Esophagus squamous epithelium (tissue), 5 donors: ENCODE measurements at regions not wholly inside any gene's neighbourhood (a gene's known extent, or its start where the extent isn't known, plus 50 kb on each side); places are given as distances from the start of the nearest gene placed in this dataset.
A peak's percentile ranks its signal among the peaks of the same experiment; 100 is the strongest.
"Not testable (repeated sequence)": the region's sequence is repeated elsewhere in the genome, so short reads cannot be mapped to it uniquely, and the experiment has no call there.

Experiments used
- DNase-seq: peaks from one replicate; lab custom pipeline; 2025; lab: John Stamatoyannopoulos, UW
- H3K27ac ChIP-seq, 4 donors: fragments of 200-600 bp; sonication (generic); one replicate each; pipeline ENCODE4 v1.5.1; 2016 to 2019; ENCODE audit warnings: mild to moderate bottlenecking in 1 of 4
- H3K27me3 ChIP-seq, 4 donors: fragments of 200-600 bp; sonication (generic); 1 replicate in 3 of 4; 2 replicates in 1 of 4; pipeline versions ENCODE4 v1.5.1 to v1.6.0; 2017 to 2021; ENCODE audit warnings: antibody characterized with exemption in 1 of 4
- H3K36me3 ChIP-seq, 3 donors: fragments of 200-600 bp; sonication (generic); one replicate each; pipeline ENCODE4 v1.5.1; 2016 to 2019
- H3K4me1 ChIP-seq, 3 donors: fragments of 200-600 bp; sonication (generic); one replicate each; pipeline ENCODE4 v1.5.1; 2017 to 2019
- H3K4me3 ChIP-seq, 4 donors: fragments of 200-600 bp; sonication (generic); 1 replicate in 3 of 4; 2 replicates in 1 of 4; pipeline ENCODE4 v1.5.1; 2016 to 2019; ENCODE audit warnings: mild to moderate bottlenecking in 2 of 4, moderate library complexity in 1 of 4
- H3K9me3 ChIP-seq, 3 donors: fragments of 200-600 bp; sonication (generic); one replicate each; pipeline ENCODE4 v1.5.1; 2016 to 2019
- CTCF ChIP-seq, 6 experiments: fragments of 450-650 bp in 4 of 6; fragments of 200-600 bp in 2 of 6; sonication (generic) in 2 of 6; IDR thresholded peaks; one replicate each; pipeline ENCODE4 v1.5.1; 2016 to 2019; ENCODE audit warnings: antibody characterized with exemption in 6 of 6, mild to moderate bottlenecking in 4 of 6, moderate library complexity in 4 of 6
- POLR2A ChIP-seq, 4 donors: fragments of 450-650 bp; IDR thresholded peaks; one replicate each; pipeline ENCODE4 v1.6.1; 2017; ENCODE audit warnings: antibody characterized with exemption in 4 of 4, mild to moderate bottlenecking in 4 of 4, moderate library complexity in 3 of 4
- WGBS, 2 donors: methylation state at CpG; one replicate each; pipeline ENCODE4 v1.1.5; 2018; 5-methylcytosine and 5-hydroxymethylcytosine counted together
- intact Hi-C: fragments of 100-400 bp; cut with DNase I; formaldehyde crosslinking; loops from one replicate; pipeline ENCODE4 v1.15.0; 2022
- donor health status: DM: yes; HTN: yes; CAD: no.

DNA sequence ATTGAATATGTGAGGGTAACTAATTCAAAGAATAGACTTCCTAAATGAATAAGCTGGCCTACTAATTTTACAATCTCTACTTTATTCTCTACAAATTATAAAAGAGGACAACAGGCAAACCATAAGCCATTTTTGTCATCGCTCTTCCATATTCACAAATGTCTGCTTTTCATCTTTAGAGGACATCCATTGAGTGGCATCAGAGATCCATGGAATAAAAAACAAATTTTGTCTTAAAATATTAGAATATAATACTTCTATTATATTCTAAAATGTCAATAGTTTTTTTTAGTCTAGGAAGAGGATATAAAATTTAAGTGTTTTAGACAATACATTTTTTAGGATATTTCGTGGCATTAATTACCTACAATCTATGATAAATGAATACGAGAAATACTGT, 300.9 kb upstream of the TACR3 start:
- 88 to 92% methylated on average over 3 of the region's 3 CpGs for WGBS, 2 donors
- DNase-seq, result no peak
- TF ChIP-seq CTCF (IDR thresholded peaks at IDR 0.05), result no peak
- no peak for TF ChIP-seq POLR2A (IDR thresholded peaks at IDR 0.05)
- Histone ChIP-seq H3K4me3 (no peak overlapping the region), H3K4me1 (no peaks in the 10 kb centered on the region), H3K27me3 (no peaks in the 10 kb centered on the region), H3K9me3 (no peaks in the 10 kb centered on the region), H3K27ac (no peak overlapping the region), H3K36me3 (no peaks in the 10 kb centered on the region)
- intact Hi-C loops, result no loop called here

DNA sequence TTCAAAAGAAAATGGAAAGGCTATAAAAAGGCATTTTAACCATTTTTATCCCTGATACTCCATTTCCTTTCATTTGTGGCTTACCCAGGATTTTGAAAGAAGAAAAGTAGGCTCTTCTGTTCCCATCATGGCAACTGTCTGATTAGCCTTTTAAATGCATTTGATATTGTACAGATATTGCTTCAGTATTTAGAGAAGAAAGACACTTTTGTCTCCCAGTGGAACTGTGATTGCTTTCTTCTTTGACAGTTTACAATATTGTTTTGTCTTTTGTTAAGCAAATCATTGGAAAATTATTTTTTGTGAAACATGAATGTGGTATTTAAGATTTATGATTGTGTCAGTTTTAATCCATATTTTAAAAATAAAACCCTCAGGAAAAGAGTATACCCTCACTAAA, 297.4 kb upstream of the TACR3 start:
- intact Hi-C loops, result no loop called here
- no peak for DNase-seq

DNA sequence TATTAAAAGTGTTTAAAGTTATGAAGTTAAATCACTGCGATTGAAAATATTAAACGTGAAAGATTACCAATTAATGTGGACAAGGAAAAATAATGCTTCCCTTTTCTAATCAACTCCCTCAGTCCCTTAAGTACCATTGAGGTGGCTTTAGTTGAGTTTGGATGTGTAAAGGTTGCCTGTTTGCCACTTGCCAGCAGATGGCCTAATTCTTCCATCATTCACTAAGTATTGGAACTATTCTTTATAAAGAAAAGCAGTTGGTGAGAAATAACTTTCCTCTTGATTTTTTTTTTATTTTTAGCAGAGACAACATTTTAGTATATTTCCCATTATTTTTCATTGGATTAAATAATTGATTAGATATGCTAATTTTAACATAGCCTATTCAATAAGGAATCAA, 295.9 kb upstream of the TACR3 start:
- intact Hi-C loops, result no loop called here
- TF ChIP-seq CTCF (IDR thresholded peaks at IDR 0.05) (peak in 1 of 6 experiments; percentile 26), POLR2A (IDR thresholded peaks at IDR 0.05) (no peak)
- Histone ChIP-seq H3K36me3 (no peaks in the 10 kb centered on the region), H3K4me1 (no peaks in the 10 kb centered on the region), H3K27me3 (no peaks in the 10 kb centered on the region), H3K9me3 (no peaks in the 10 kb centered on the region), H3K27ac (no peak overlapping the region), H3K4me3 (no peak overlapping the region)
- DNase-seq, result no peak
- 22 to 29% methylated on average over 2 of the region's 2 CpGs for WGBS, 2 donors

More for the DNA sequence above, 297.4 kb upstream of the TACR3 start:
- H3K9me3 ChIP-seq, result no peaks in the 10 kb centered on the region
- H3K36me3 ChIP-seq, result no peaks in the 10 kb centered on the region
- TF ChIP-seq CTCF (IDR thresholded peaks at IDR 0.05), result no peak
- no peak for TF ChIP-seq POLR2A (IDR thresholded peaks at IDR 0.05)
- H3K4me3 ChIP-seq, result no peak overlapping the region
- H3K4me1 ChIP-seq, result no peaks in the 10 kb centered on the region
- no peaks in the 10 kb centered on the region for H3K27me3 ChIP-seq
- H3K27ac ChIP-seq, result no peak overlapping the region

- WGBS, 2 donors, result 53 to 73% methylated on average over 2 of the region's 2 CpGs
- Histone ChIP-seq H3K4me1 (no peaks in the 10 kb centered on the region), H3K4me3 (no peak overlapping the region), H3K27me3 (no peaks in the 10 kb centered on the region), H3K36me3 (no peaks in the 10 kb centered on the region), H3K27ac (no peak overlapping the region), H3K9me3 (no peaks in the 10 kb centered on the region)
- intact Hi-C loops, result no loop called here
- DNase-seq, result no peak
- TF ChIP-seq POLR2A (IDR thresholded peaks at IDR 0.05) (no peak), CTCF (IDR thresholded peaks at IDR 0.05) (no peak)
These were observed 290.9 kb upstream of the TACR3 start for GRCh38 chr4:104010722-104011121.

- intact Hi-C loops, H3K4me3 ChIP-seq, H3K27me3 ChIP-seq, H3K36me3 ChIP-seq, DNase-seq, H3K4me1 ChIP-seq, H3K27ac ChIP-seq: not testable (repeated sequence)
- 85 to 87% methylated on average over 6 of the region's 6 CpGs for WGBS, 2 donors
- H3K9me3 ChIP-seq, result peaks cover 0 to 18% (median 0%) of the 10 kb centered on the region in 3 donors
These were observed 282.5 kb upstream of the TACR3 start for GRCh38 chr4:104002318-104002717.

DNA sequence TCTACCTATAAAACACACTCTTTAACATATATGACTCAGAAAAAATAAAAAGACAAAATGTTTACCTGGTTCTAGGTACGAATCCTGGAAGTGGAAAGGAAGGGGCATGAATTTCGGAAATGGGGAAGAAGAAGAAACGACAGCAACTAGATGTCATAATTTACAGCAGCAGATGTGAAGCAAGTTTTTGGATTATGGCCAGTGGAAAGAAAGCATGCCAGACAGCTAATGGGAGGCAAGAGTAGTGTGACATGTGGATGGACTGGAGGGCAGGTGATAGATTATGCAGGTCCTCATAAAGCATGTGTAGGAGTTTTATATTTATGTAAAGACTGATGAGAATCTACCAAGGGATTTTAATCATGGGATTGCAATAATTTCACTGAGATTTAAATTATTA, 279.0 kb upstream of the TACR3 start:
- Histone ChIP-seq H3K4me3 (no peak overlapping the region), H3K4me1 (peaks cover 0 to 21% (median 4%) of the 10 kb centered on the region in 3 donors), H3K9me3 (peaks cover 0 to 18% (median 0%) of the 10 kb centered on the region in 3 donors), H3K27ac (no peak overlapping the region), H3K27me3 (no peaks in the 10 kb centered on the region), H3K36me3 (no peaks in the 10 kb centered on the region)
- intact Hi-C loops, result no loop called here
- no peak for DNase-seq
- TF ChIP-seq CTCF (IDR thresholded peaks at IDR 0.05) (no peak), POLR2A (IDR thresholded peaks at IDR 0.05) (no peak)
- 65 to 66% methylated on average over 3 of the region's 3 CpGs for WGBS, 2 donors
